ENCODE measurements at regions not wholly inside any gene's neighbourhood (a gene's known extent, or its start where the extent isn't known, plus 50 kb on each side); places are given as distances from the start of the nearest gene placed in this dataset.

- Histone ChIP-seq H2BK12ac (ENCODE audit: low read depth, low read length) (no peak overlapping the region), H3K4me2 (ENCODE audit: insufficient read depth in 1 of 2, low read depth in 2 of 2, low read length in 2 of 2) (no peak overlapping the region), H3K4me1 (replicated peaks in 1 of 4; ENCODE audit: control insufficient read depth in 3 of 4, insufficient read depth in 4 of 4, low read length in 3 of 4) (no peaks in the 10 kb centered on the region), H2AFZ (ENCODE audit: low read length) (no peak overlapping the region), H2BK120ac (replicated peaks; ENCODE audit: low read depth, low read length) (no peak overlapping the region), H4K8ac (ENCODE audit: extremely low read depth, insufficient read depth, low read length) (no peak overlapping the region), H2BK20ac (ENCODE audit: low read length) (no peak overlapping the region), H2BK15ac (ENCODE audit: low read length) (no peak overlapping the region), H3K9ac (replicated peaks in 1 of 4; ENCODE audit: extremely low read depth in 1 of 4, low read depth in 3 of 4, low read length in 3 of 4) (no peak overlapping the region), H3K36me3 (ENCODE audit: control insufficient read depth in 2 of 4, insufficient read depth in 4 of 4, low read length in 3 of 4) (no peaks in the 10 kb centered on the region; a peak in 1 of 8 replicates), H4K5ac (ENCODE audit: insufficient read length, low read depth, low read length) (no peak overlapping the region), H4K20me1 (replicated peaks in 1 of 2; ENCODE audit: control insufficient read depth in 1 of 2, insufficient read depth in 2 of 2, low read length in 2 of 2) (no peaks in the 10 kb centered on the region), H3K27me3 (replicated peaks in 1 of 4; ENCODE audit: control insufficient read depth in 3 of 4, extremely low read depth in 1 of 4, insufficient read depth in 3 of 4, low read length in 3 of 4) (no peaks in the 10 kb centered on the region), H3K14ac (ENCODE audit: insufficient read length) (no peak overlapping the region), H3K4ac (replicated peaks; ENCODE audit: insufficient read length, low read depth, low read length) (no peak overlapping the region), H4K91ac (replicated peaks; ENCODE audit: insufficient read length, low read length) (no peak overlapping the region), H2BK5ac (ENCODE audit: low read depth, low read length) (no peak overlapping the region), H3K56ac (replicated peaks; ENCODE audit: insufficient read length, low read depth, low read length) (no peak overlapping the region), H3K18ac (ENCODE audit: extremely low read depth, low read length) (no peak overlapping the region), H2AK5ac (ENCODE audit: low read depth, low read length) (no peak overlapping the region), H3K9me3 (ENCODE audit: insufficient read depth in 2 of 2, low read depth in 1 of 2, low read length in 1 of 2) (peaks cover 0 to 4% of the 10 kb centered on the region in 2 experiments; a peak in 1 of 4 replicates), H3K23me2 (ENCODE audit: low read depth, low read length) (no peaks in the 10 kb centered on the region), H3K23ac (ENCODE audit: insufficient read length) (no peak overlapping the region), H3K27ac (ENCODE audit: low read depth, low read length) (no peak overlapping the region), H3K4me3 (ENCODE audit: extremely low read depth in 1 of 4, insufficient read depth in 2 of 4, low read depth in 3 of 4, low read length in 4 of 4) (no peak overlapping the region), H3K79me1 (ENCODE audit: low read depth, low read length) (no peaks in the 10 kb centered on the region), H3K79me2 (ENCODE audit: control insufficient read depth in 1 of 2, insufficient read depth in 2 of 2, low read length in 2 of 2) (no peaks in the 10 kb centered on the region)
- DNase-seq (ENCODE audit: low read depth in 1 of 2, low spot score in 2 of 2) (no peak), FAIRE-seq (no peak)
- CTCF ChIA-PET (ENCODE audit: partially characterized antibody), result interaction anchor here (0.5 to 1.1 kb wide), 3 partner anchors 22 to 514 kb away, joined by 3 read pairs; no protein-coding TSS in a partner anchor
- 84% methylated on average over 2 of the region's 2 CpGs; no CpG with 5 or more reads in 1 of the 2 experiments for WGBS, 2 experiments (ENCODE audit: extremely low coverage in 1 of 2, insufficient coverage in 1 of 2, insufficient read length in 1 of 2, insufficient replicate concordance in 2 of 2, low coverage in 1 of 2, low lambda C conversion rate in 2 of 2, missing lambda C conversion rate in 1 of 2)
- POLR2A ChIA-PET (ENCODE audit: partially characterized antibody), result no interaction called here
- TF ChIP-seq CHD1 (IDR thresholded peaks at IDR 0.05; ENCODE audit: low read depth, low read length) (no peak), PHF8 (conservative IDR thresholded peaks at IDR 0.05; ENCODE audit: low read depth, low read length) (no peak), HDAC6 (IDR thresholded peaks at IDR 0.05; ENCODE audit: low read depth, low read length) (no peak), TAF7 (optimal IDR thresholded peaks at IDR 0.05; ENCODE audit: borderline replicate concordance, low read depth, low read length) (no peak), ZNF274 (IDR thresholded peaks at IDR 0.05; ENCODE audit: borderline replicate concordance, extremely low read depth, low read length) (no peak), CHD2 (IDR thresholded peaks at IDR 0.05; ENCODE audit: low read length) (no peak), SIX5 (IDR thresholded peaks at IDR 0.05; ENCODE audit: low read depth, low read length) (no peak), NRF1 (IDR thresholded peaks at IDR 0.05; ENCODE audit: low read depth, low read length) (no peak), EGR1 (IDR thresholded peaks at IDR 0.05; ENCODE audit: borderline replicate concordance, low read depth, low read length) (no peak), EZH2 (IDR thresholded peaks at IDR 0.05; ENCODE audit: low read depth, low read length, severe bottlenecking) (no peak), CREB1 (IDR thresholded peaks at IDR 0.05) (no peak), GABPA (IDR thresholded peaks at IDR 0.05; ENCODE audit: borderline replicate concordance, insufficient read depth, low read length) (no peak), POU5F1 (IDR thresholded peaks at IDR 0.05; ENCODE audit: low read depth, low read length) (no peak), CBX8 (IDR thresholded peaks at IDR 0.05; ENCODE audit: borderline replicate concordance, low read depth, low read length) (no peak), SIRT6 (IDR thresholded peaks at IDR 0.05; ENCODE audit: low read length) (no peak)
These were observed 50.6 kb upstream of the NEMP2 start for GRCh38 chr2:190584980-190585661.

Measured in H1 (cell line).